SK-N-SH treated with all-trans-retinoic acid at 6 μM for 48 hours (cell line): ENCODE measurements at regions not wholly inside any gene's neighbourhood (a gene's known extent, or its start where the extent isn't known, plus 50 kb on each side); places are given as distances from the start of the nearest gene placed in this dataset.
A peak's percentile ranks its signal among the peaks of the same experiment; 100 is the strongest.
"Not testable (repeated sequence)": the region's sequence is repeated elsewhere in the genome, so short reads cannot be mapped to it uniquely, and the experiment has no call there.

Experiments used
- ATAC-seq: fragments of 200-7000 bp; cut with Tn5 transposase; 3 replicates; pipeline ENCODE4 v1.9.1; 2020; ENCODE audit warnings: mild to moderate bottlenecking, moderate library complexity
- ARNTL ChIP-seq: fragments of 450-650 bp; formaldehyde crosslinking; IDR thresholded peaks from 2 replicates; pipeline ENCODE4 v1.5.0; 2020; ENCODE audit warnings: low read depth, mild to moderate bottlenecking, moderate library complexity, borderline replicate concordance
- BACH2 ChIP-seq: fragments of 250-450 bp; sonication (Bioruptor Pico); IDR thresholded peaks from 2 replicates; pipeline ENCODE4 v1.9.0; 2021; ENCODE audit warnings: mild to moderate bottlenecking, borderline replicate concordance
- CREB5 ChIP-seq: fragments of 250-450 bp; sonication (Bioruptor Pico); IDR thresholded peaks from 2 replicates; pipeline ENCODE4 v1.5.1; 2020; ENCODE audit warnings: low read depth, mild to moderate bottlenecking, moderate library complexity
- CSRNP3 ChIP-seq: fragments of 250-450 bp; sonication (Bioruptor Pico); IDR thresholded peaks from 2 replicates; pipeline ENCODE4 v1.5.1; 2021; ENCODE audit warnings: mild to moderate bottlenecking, moderate library complexity
- ESRRG ChIP-seq: fragments of 250-450 bp; sonication (Bioruptor Pico); IDR thresholded peaks from 2 replicates; pipeline ENCODE4 v1.6.1; 2021; ENCODE audit warnings: mild to moderate bottlenecking
- GLIS3 ChIP-seq: fragments of 250-450 bp; sonication (Bioruptor Pico); IDR thresholded peaks from 2 replicates; pipeline ENCODE4 v1.5.0; 2020; ENCODE audit warnings: mild to moderate bottlenecking, moderate library complexity
- ISL1 ChIP-seq: fragments of 250-450 bp; sonication (Bioruptor Pico); IDR thresholded peaks from 2 replicates; pipeline ENCODE4 v2.1.2; 2022; ENCODE audit warnings: mild to moderate bottlenecking, moderate library complexity
- OSR1 ChIP-seq: fragments of 250-450 bp; sonication (Bioruptor Pico); IDR thresholded peaks from 2 replicates; pipeline ENCODE4 v1.8.0; 2022; ENCODE audit warnings: moderate library complexity, mild to moderate bottlenecking, inconsistent platforms
- POU6F1 ChIP-seq: fragments of 250-450 bp; sonication (Bioruptor Pico); IDR thresholded peaks from 2 replicates; pipeline ENCODE4 v1.8.0; 2021; ENCODE audit warnings: low read depth, mild to moderate bottlenecking, moderate library complexity, borderline replicate concordance
- PPARA ChIP-seq: fragments of 250-450 bp; sonication (Bioruptor Pico); IDR thresholded peaks from 2 replicates; pipeline ENCODE4 v1.5.0; 2020; ENCODE audit warnings: mild to moderate bottlenecking, borderline replicate concordance
- SNAI2 ChIP-seq: fragments of 250-450 bp; sonication (Bioruptor Pico); IDR thresholded peaks from 2 replicates; pipeline ENCODE4 v1.5.0; 2020; ENCODE audit warnings: mild to moderate bottlenecking, moderate library complexity
- TCF4 ChIP-seq: fragments of 250-450 bp; sonication (Bioruptor Pico); IDR thresholded peaks from 2 replicates; pipeline ENCODE4 v1.8.0; 2021; ENCODE audit warnings: mild to moderate bottlenecking, moderate library complexity, borderline replicate concordance
- TOX ChIP-seq: fragments of 250-450 bp; sonication (Bioruptor Pico); IDR thresholded peaks from 2 replicates; pipeline ENCODE4 v1.8.0; 2021; ENCODE audit warnings: mild to moderate bottlenecking, moderate library complexity, borderline replicate concordance
- TSHZ2 ChIP-seq: fragments of 250-450 bp; sonication (Bioruptor Pico); IDR thresholded peaks from 2 replicates; pipeline ENCODE4 v1.5.0; 2020; ENCODE audit warnings: mild to moderate bottlenecking, moderate library complexity
- ZC3H10 ChIP-seq: fragments of 250-450 bp; sonication (Bioruptor Pico); IDR thresholded peaks from 2 replicates; pipeline ENCODE4 v1.5.1; 2021; ENCODE audit warnings: mild to moderate bottlenecking, moderate library complexity
- ZFP3 ChIP-seq: fragments of 250-450 bp; sonication (Bioruptor Pico); IDR thresholded peaks from 2 replicates; pipeline ENCODE4 v1.5.0; 2020; ENCODE audit warnings: mild to moderate bottlenecking, moderate library complexity
- ZNF70 ChIP-seq: fragments of 450-650 bp; formaldehyde crosslinking; IDR thresholded peaks from 2 replicates; pipeline ENCODE4 v1.5.0; 2020; ENCODE audit warnings: mild to moderate bottlenecking, moderate library complexity
- ZNF8 ChIP-seq: fragments of 450-650 bp; formaldehyde crosslinking; IDR thresholded peaks from 2 replicates; pipeline ENCODE4 v1.5.0; 2020; ENCODE audit warnings: mild to moderate bottlenecking, moderate library complexity

- TF ChIP-seq TCF4 (no peak), ZFP3 (CRISPR knock-in tag) (no peak), POU6F1 (CRISPR knock-in tag) (no peak), OSR1 (CRISPR knock-in tag) (no peak), CREB5 (CRISPR knock-in tag) (no peak), GLIS3 (CRISPR knock-in tag) (no peak), TSHZ2 (CRISPR knock-in tag) (no peak), ZNF70 (no peak), ISL1 (CRISPR knock-in tag) (no peak), PPARA (CRISPR knock-in tag) (no peak), ZNF8 (CRISPR knock-in tag) (no peak), SNAI2 (CRISPR knock-in tag) (no peak), ARNTL (CRISPR knock-in tag) (no peak)
- ATAC-seq: no peak; the same call in 2 of the 3 replicates
Measured at GRCh38 chr9:104367507-104367906, 136.6 kb upstream of the OR13F1 start.

- not testable (repeated sequence) for ATAC-seq
Measured at GRCh38 chr9:104368318-104368717, 135.7 kb upstream of the OR13F1 start.

- ATAC-seq: no peak
- TF ChIP-seq TOX: no peak
Measured at GRCh38 chr9:104374711-104375110, 129.4 kb upstream of the OR13F1 start.

- no peak for TF ChIP-seq ZC3H10
- TF ChIP-seq BACH2 (CRISPR knock-in tag): no peak
- TF ChIP-seq TCF4: no peak
- no peak for TF ChIP-seq ESRRG (CRISPR knock-in tag)
- TF ChIP-seq CREB5 (CRISPR knock-in tag): no peak
- no peak for TF ChIP-seq TSHZ2 (CRISPR knock-in tag)
- TF ChIP-seq PPARA (CRISPR knock-in tag): no peak
- no peak for TF ChIP-seq CSRNP3 (CRISPR knock-in tag)
- TF ChIP-seq, all 23 proteins: peak for 0
- peak; percentile 57 for ATAC-seq
Measured at GRCh38 chr9:104386013-104386412, 118.0 kb upstream of the OR13F1 start.
